ENCODE measurements at regions not wholly inside any gene's neighbourhood (a gene's known extent, or its start where the extent isn't known, plus 50 kb on each side); places are given as distances from the start of the nearest gene placed in this dataset.
A peak's percentile ranks its signal among the peaks of the same experiment; 100 is the strongest.

- DNase-seq (ENCODE audit: low spot score) (no peak), FAIRE-seq (no peak)
Measured at GRCh38 chr22:44369916-44370801, 57.4 kb upstream of the SHISAL1 start.

GRCh38 chr22:44369293-44369661, 56.5 kb upstream of the SHISAL1 start:
- FAIRE-seq: no peak
- DNase-seq (ENCODE audit: low spot score): no peak

GRCh38 chr22:44368611-44369292, 56.0 kb upstream of the SHISAL1 start:
- FAIRE-seq (no peak), DNase-seq (ENCODE audit: low spot score) (no peak)

- DNase-seq (ENCODE audit: low spot score) (no peak), FAIRE-seq (peak; percentile 50)
Measured at GRCh38 chr22:44366372-44367300, 53.9 kb upstream of the SHISAL1 start.

- FAIRE-seq (no peak), DNase-seq (ENCODE audit: low spot score) (no peak)
Measured at GRCh38 chr22:44365832-44366231, 53.1 kb upstream of the SHISAL1 start.

GRCh38 chr22:44365191-44365590, 52.4 kb upstream of the SHISAL1 start:
- DNase-seq (ENCODE audit: low spot score) (no peak), FAIRE-seq (no peak)

GRCh38 chr22:44364751-44365130, 52.0 kb upstream of the SHISAL1 start:
- FAIRE-seq (no peak), DNase-seq (ENCODE audit: low spot score) (no peak)

GRCh38 chr22:44363980-44364750, 51.4 kb upstream of the SHISAL1 start:
- DNase-seq (ENCODE audit: low spot score) (no peak), FAIRE-seq (no peak)

- DNase-seq (ENCODE audit: low spot score) (peak; percentile 90), FAIRE-seq (peak; percentile 94)
Measured at GRCh38 chr22:44363013-44363979, 50.5 kb upstream of the SHISAL1 start.

- FAIRE-seq (no peak), DNase-seq (ENCODE audit: low spot score) (no peak)
Measured at GRCh38 chr22:44362249-44363012, 49.7 kb upstream of the SHISAL1 start.

Data from urothelium cell line (cell line).